ENCODE measurements at regions not wholly inside any gene's neighbourhood (a gene's known extent, or its start where the extent isn't known, plus 50 kb on each side); places are given as distances from the start of the nearest gene placed in this dataset.
"Not testable (repeated sequence)": the region's sequence is repeated elsewhere in the genome, so short reads cannot be mapped to it uniquely, and the experiment has no call there.

DNA sequence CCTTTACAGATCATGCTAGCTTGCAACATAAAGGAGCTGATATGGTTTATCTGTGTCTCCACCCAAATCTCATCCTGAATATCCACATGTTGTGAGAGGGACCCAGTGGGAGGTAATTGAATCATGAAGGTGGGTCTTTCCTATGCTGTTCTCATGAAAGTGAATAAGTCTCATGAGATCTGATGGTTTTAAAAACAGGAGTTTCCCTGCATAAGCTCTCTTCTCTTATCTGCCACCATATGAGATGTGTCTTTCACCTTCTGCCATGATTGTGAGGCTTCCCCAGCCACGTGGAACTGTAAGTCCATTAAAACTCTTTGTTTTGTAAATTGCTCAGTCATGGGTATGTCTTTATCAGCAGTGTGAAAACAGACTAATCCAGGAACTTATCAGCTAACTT lies 79.2 kb upstream of the PDHA2 start:
- TF ChIP-seq, protein P1, sequence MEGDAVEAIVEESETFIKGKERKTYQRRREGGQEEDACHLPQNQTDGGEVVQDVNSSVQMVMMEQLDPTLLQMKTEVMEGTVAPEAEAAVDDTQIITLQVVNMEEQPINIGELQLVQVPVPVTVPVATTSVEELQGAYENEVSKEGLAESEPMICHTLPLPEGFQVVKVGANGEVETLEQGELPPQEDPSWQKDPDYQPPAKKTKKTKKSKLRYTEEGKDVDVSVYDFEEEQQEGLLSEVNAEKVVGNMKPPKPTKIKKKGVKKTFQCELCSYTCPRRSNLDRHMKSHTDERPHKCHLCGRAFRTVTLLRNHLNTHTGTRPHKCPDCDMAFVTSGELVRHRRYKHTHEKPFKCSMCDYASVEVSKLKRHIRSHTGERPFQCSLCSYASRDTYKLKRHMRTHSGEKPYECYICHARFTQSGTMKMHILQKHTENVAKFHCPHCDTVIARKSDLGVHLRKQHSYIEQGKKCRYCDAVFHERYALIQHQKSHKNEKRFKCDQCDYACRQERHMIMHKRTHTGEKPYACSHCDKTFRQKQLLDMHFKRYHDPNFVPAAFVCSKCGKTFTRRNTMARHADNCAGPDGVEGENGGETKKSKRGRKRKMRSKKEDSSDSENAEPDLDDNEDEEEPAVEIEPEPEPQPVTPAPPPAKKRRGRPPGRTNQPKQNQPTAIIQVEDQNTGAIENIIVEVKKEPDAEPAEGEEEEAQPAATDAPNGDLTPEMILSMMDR (conservative IDR thresholded peaks at IDR 0.05 in 1 of 2, IDR thresholded peaks at IDR 0.05 in 1 of 2; ENCODE audit: extremely low read depth in 1 of 2, insufficient read depth in 1 of 2, low read depth in 1 of 2, low read length in 2 of 2), result not testable (repeated sequence)
- not testable (repeated sequence) for TF ChIP-seq EZH2 (IDR thresholded peaks at IDR 0.05; ENCODE audit: borderline replicate concordance, low read length)
